Endothelial cell of umbilical vein (primary cell): ENCODE measurements at regions not wholly inside any gene's neighbourhood (a gene's known extent, or its start where the extent isn't known, plus 50 kb on each side); places are given as distances from the start of the nearest gene placed in this dataset.

ENCODE experiments used
- CTCF ChIP-seq, 2 donors: IDR thresholded peaks; 1 replicate in 1 of 2; 2 replicates in 1 of 2; pipeline ENCODE4 v1.5.1; 2011; ENCODE audit warnings: low read length in 2 of 2, mild to moderate bottlenecking in 2 of 2, moderate library complexity in 2 of 2, control low read depth in 1 of 2, inconsistent platforms in 1 of 2, low read depth in 1 of 2; ENCODE audit not compliant: insufficient read depth in 1 of 2; ENCODE audit errors: extremely low read depth in 1 of 2
- EZH2 ChIP-seq: IDR thresholded peaks from 2 replicates; pipeline ENCODE4 v1.6.1; 2012; ENCODE audit warnings: borderline replicate concordance, low read depth, mild to moderate bottlenecking, moderate library complexity, low read length, inconsistent platforms; ENCODE audit not compliant: severe bottlenecking
- FOS ChIP-seq: IDR thresholded peaks from 2 replicates; pipeline ENCODE4 v1.6.1; 2011; ENCODE audit warnings: mild to moderate bottlenecking, low read length, moderate library complexity, borderline replicate concordance; ENCODE audit not compliant: insufficient read depth
- JUN ChIP-seq: IDR thresholded peaks from 2 replicates; pipeline ENCODE4 v1.6.1; 2011; ENCODE audit warnings: borderline replicate concordance, low read depth; ENCODE audit not compliant: insufficient read length, insufficient read depth
- MAX ChIP-seq: IDR thresholded peaks from 2 replicates; pipeline ENCODE4 v1.6.1; 2011; ENCODE audit not compliant: insufficient read depth, insufficient read length
- MYC ChIP-seq: IDR thresholded peaks from one replicate; pipeline ENCODE4 v1.6.1; 2011; ENCODE audit warnings: mild to moderate bottlenecking, low read depth, low read length
- POLR2A ChIP-seq: IDR thresholded peaks from 2 replicates; pipeline ENCODE4 v1.6.1; 2012; ENCODE audit warnings: low read depth, mild to moderate bottlenecking, control low read depth, low read length
- POLR2AphosphoS5 ChIP-seq: IDR thresholded peaks from 2 replicates; pipeline ENCODE4 v1.6.1; 2012; ENCODE audit warnings: low read depth, mild to moderate bottlenecking, control low read depth, low read length, moderate library complexity; ENCODE audit not compliant: insufficient read depth

- TF ChIP-seq MYC, result no peak
- TF ChIP-seq CTCF (IDR thresholded peaks at IDR 0.05; ENCODE audit: extremely low read depth in 1 of 2, insufficient read depth in 1 of 2, low read depth in 1 of 2, low read length in 2 of 2), result no peak
- TF ChIP-seq POLR2AphosphoS5, result no peak
- TF ChIP-seq MAX, result no peak
- no peak for TF ChIP-seq EZH2
- no peak for TF ChIP-seq POLR2A
- no peak for TF ChIP-seq FOS
- no peak for TF ChIP-seq JUN
Measured at GRCh38 chr11:116117331-116118137, 613.3 kb upstream of the CADM1 start.
